ENCODE measurements at regions not wholly inside any gene's neighbourhood (a gene's known extent, or its start where the extent isn't known, plus 50 kb on each side); places are given as distances from the start of the nearest gene placed in this dataset.
"Not testable (repeated sequence)": the region's sequence is repeated elsewhere in the genome, so short reads cannot be mapped to it uniquely, and the experiment has no call there.

DNA sequence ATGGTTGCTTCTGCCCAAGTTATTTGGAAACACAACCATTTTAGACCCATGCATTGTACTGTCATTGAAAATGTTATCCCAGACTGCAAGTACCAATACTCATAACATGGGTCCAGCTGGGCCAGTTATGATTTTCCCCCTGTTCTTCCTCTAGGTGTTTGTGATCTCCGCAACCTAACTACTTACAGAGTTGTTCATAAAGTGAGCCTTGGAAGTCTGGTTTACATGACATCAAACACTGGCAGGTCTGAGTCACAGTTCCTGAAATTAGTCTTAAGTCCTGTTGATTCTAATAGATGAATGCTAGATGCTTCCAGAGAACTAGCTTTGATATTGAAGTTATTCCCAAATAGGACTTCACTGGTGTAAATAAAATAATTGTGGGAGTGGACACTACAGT is 487.0 kb downstream of the MED13L start:
- H3K36me3 ChIP-seq, result no peaks in the 10 kb centered on the region
- ATAC-seq, result no peak
- no peaks in the 10 kb centered on the region for H3K27me3 ChIP-seq
- H3K4me1 ChIP-seq, result no peaks in the 10 kb centered on the region
- H3K9me3 ChIP-seq, result peaks cover 0 to 5% (median 0%) of the 10 kb centered on the region in 3 donors
- DNase-seq, result no peak
- intact Hi-C loops (cut with DNase I; ENCODE audit: low total_unique reads) (loop anchor here (10.0 kb wide), 1 partner anchor 124 kb away; no protein-coding TSS in a partner anchor), in situ Hi-C loops (cut with MboI; ENCODE audit: low sequenced_read_pairs in 4 of 4) (no loop called here)
- H3K27ac ChIP-seq, result no peak overlapping the region
- TF ChIP-seq POLR2A (IDR thresholded peaks at IDR 0.05) (no peak), CTCF (IDR thresholded peaks at IDR 0.05 in 4 of 5, conservative IDR thresholded peaks at IDR 0.05 in 1 of 5) (no peak)
- H3K4me3 ChIP-seq, result no peak overlapping the region

GRCh38 chr12:115786490-115786889 is 491.0 kb downstream of the MED13L start:
- H3K4me3 ChIP-seq; H3K36me3 ChIP-seq; ATAC-seq; H3K27ac ChIP-seq; DNase-seq; H3K9me3 ChIP-seq; intact Hi-C loops (cut with DNase I; ENCODE audit: low total_unique reads); H3K4me1 ChIP-seq; in situ Hi-C loops (cut with MboI; ENCODE audit: low sequenced_read_pairs in 4 of 4); H3K27me3 ChIP-seq: not testable (repeated sequence)

DNA sequence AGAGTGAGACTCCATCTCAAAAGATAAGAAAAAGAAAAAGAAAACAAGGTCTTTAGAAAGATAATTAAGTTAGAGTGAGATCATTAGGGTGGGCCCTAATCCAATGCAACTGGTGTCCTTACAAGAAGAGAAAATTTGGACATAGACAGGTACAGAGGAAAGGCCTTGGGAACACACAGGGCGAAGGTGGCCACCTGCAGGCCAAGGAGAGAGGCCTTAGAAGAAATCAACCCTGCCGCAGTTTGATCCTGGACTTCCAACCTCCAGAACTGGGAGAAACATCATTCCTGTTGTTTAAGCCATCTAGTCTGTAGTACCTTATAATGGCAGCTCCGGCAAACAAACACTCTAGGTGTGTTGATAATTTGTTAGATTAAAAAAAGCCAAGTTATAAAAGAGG is 491.9 kb downstream of the MED13L start:
- no peak for TF ChIP-seq CTCF (IDR thresholded peaks at IDR 0.05 in 4 of 5, conservative IDR thresholded peaks at IDR 0.05 in 1 of 5)
- no peak for TF ChIP-seq POLR2A (IDR thresholded peaks at IDR 0.05)
- DNase-seq (no peak), ATAC-seq (no peak)
- Histone ChIP-seq H3K27ac (no peak overlapping the region), H3K4me1 (no peaks in the 10 kb centered on the region), H3K4me3 (no peak overlapping the region), H3K36me3 (no peaks in the 10 kb centered on the region), H3K27me3 (no peaks in the 10 kb centered on the region), H3K9me3 (peaks cover 0 to 5% (median 0%) of the 10 kb centered on the region in 3 donors)
- intact Hi-C loops (cut with DNase I; ENCODE audit: low total_unique reads) (no loop called here), in situ Hi-C loops (cut with MboI; ENCODE audit: low sequenced_read_pairs in 4 of 4) (no loop called here)

DNA sequence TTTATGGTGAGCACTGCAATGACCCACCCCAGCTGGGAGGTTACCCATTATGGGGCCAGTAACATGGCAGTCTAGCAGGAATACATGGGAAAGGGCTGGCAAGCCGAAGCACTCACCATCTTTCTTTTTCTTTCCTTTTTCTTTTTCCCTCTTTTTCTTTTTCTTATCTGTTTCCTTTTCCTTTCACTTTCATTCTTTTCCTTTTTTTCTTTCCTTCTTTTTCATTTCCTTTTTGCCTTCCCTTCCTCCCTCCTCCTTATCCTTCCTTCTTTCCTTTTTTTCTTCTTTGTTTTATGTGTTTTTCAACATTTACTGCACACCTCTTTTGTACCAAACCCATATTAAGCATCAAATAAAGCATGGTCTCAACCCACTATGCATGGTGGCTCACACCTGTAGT is 501.1 kb downstream of the MED13L start:
- H3K36me3 ChIP-seq, result no peaks in the 10 kb centered on the region
- no peak overlapping the region for H3K27ac ChIP-seq
- ATAC-seq (no peak), DNase-seq (no peak)
- TF ChIP-seq POLR2A (IDR thresholded peaks at IDR 0.05), result no peak
- TF ChIP-seq CTCF (IDR thresholded peaks at IDR 0.05 in 4 of 5, conservative IDR thresholded peaks at IDR 0.05 in 1 of 5), result no peak
- H3K27me3 ChIP-seq, result peaks cover 0 to 8% (median 3%) of the 10 kb centered on the region in 3 donors
- in situ Hi-C loops (cut with MboI; ENCODE audit: low sequenced_read_pairs in 4 of 4) (no loop called here), intact Hi-C loops (cut with DNase I; ENCODE audit: low total_unique reads) (no loop called here)
- H3K9me3 ChIP-seq, result no peaks in the 10 kb centered on the region
- no peak overlapping the region for H3K4me3 ChIP-seq
- no peaks in the 10 kb centered on the region for H3K4me1 ChIP-seq

DNA sequence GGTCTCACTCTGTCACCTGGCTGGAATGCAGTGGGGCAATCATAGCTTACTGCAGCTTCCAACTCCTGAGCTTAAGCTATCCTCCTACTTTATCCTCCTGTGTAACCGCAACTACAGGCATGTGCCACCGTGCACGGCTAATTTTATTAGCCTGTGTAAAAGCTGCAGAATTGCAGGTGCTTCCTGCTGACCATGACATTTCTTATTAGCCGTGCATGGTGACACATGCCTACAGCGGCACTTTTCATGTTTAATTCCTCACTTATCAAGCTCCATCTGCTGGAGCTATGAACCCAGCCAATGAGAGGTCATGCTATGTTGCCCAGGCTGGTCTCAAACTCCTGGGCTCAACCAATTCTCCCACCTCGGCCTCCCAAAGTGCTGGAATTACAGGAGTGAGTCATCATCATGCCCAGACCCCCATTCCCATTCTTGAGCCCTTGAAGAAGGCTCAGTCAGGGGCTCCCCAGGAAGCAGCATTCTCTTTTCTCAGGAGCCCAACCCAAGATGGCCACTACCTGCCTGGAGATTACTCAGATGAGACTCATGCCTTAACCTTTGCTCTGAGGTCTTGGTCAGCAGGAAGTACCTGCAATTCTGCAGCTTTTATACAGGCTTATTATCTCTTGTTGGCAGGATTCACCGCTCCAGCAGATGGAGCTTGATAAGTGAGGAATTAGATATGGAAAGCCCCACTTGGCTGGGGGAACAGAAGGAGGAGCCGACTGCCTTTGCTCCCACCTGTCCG is 503.2 kb downstream of the MED13L start:
- H3K27me3 ChIP-seq, result peaks cover 0 to 8% (median 3%) of the 10 kb centered on the region in 3 donors
- intact Hi-C loops (cut with DNase I; ENCODE audit: low total_unique reads) (no loop called here), in situ Hi-C loops (cut with MboI; ENCODE audit: low sequenced_read_pairs in 4 of 4) (no loop called here)
- no peaks in the 10 kb centered on the region for H3K9me3 ChIP-seq
- no peaks in the 10 kb centered on the region for H3K36me3 ChIP-seq
- no peak overlapping the region for H3K27ac ChIP-seq
- ATAC-seq, result no peak
- H3K4me1 ChIP-seq, result no peaks in the 10 kb centered on the region
- TF ChIP-seq CTCF (IDR thresholded peaks at IDR 0.05 in 4 of 5, conservative IDR thresholded peaks at IDR 0.05 in 1 of 5), result no peak
- TF ChIP-seq POLR2A (IDR thresholded peaks at IDR 0.05), result no peak
- H3K4me3 ChIP-seq, result no peak overlapping the region
- DNase-seq, result no peak

All from gastrocnemius medialis (tissue), 4 donors.